HG02943 (cell line): ENCODE measurements at regions not wholly inside any gene's neighbourhood (a gene's known extent, or its start where the extent isn't known, plus 50 kb on each side); places are given as distances from the start of the nearest gene placed in this dataset.
"Not testable (repeated sequence)": the region's sequence is repeated elsewhere in the genome, so short reads cannot be mapped to it uniquely, and the experiment has no call there.

Experiments
- ATAC-seq: cut with Tn5 transposase; IDR thresholded peaks from one replicate; pipeline ENCODE4 v1.9.1; 2021; ENCODE audit warnings: mild to moderate bottlenecking, low read depth, moderate library complexity; ENCODE audit not compliant: unreplicated experiment

DNA sequence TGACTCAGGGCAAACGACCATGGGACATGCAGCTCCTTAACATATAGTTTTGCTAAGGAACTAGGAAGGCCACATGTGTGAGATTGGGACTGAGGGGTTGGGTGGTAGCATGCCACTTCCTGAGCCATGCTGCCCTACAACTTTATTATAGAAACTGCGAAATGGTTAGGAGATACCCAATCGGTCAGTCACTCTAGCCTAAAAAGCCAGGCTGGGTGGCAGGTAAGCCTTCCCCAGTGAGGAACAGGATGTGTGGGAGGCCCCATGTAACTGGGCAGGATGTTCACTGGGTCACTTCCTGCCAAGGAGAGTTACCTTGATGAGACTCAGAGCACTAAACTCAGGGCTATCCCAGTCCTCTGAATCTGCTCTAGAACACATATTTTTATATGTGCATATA, 123.5 kb downstream of the MAP3K7 start:
- no peak for ATAC-seq

DNA sequence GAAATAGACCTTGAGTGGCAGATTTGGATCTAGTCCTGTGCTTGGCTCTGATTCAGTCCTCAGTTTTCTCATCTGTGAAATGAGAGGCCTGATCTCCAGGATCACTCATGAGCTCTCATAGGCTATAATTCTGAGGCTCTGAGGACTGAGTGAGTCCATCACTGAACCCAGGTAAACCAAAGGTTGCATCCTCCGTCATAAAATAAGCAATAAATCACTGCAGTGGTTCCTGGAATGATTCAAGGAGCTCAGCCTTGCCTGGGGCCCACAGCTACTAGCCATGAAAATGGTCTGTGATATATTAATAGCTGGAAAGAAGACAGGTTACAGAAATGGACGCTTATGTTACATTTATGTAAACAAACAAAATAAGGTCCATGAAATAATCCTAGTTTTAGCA, 124.8 kb downstream of the MAP3K7 start:
- ATAC-seq, result no peak

DNA sequence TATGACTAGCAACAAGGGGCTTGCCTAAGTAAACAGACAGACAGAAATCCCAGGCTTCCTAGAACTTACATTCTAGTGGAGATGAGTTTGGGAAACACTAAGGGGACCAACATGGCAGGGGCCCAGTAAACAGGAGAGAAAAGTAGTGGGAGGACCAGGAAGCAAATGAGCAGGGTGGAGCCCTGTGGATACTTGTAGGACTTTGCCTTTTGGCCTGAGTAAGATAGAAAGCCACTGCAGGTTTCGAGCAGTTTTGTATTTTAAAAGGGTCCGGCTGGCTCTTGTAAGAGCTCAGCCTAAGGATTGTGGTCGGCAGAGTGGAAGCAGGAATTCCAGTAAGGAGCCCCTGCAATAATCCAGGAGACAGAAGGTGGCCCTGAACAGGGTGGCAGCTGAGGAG, 125.5 kb downstream of the MAP3K7 start:
- no peak for ATAC-seq

DNA sequence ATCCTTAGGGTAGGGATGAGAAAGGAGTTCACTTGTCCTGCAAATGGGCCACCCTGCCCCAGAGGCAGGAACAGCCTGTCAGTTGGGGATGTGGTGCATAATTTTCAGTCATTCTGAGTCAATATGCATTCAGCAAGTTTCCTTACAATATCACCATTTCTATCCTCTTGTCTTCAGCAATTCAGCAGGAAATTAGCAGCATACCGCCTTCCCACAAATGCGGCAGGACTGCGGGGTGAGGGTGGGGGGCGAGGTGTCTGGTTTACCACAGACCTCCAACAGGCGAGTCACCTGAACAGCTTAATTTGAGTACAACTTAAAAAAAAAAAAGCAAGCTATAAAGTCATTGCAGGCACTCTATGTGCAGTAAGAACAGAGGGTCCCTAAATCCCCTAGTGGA, 126.8 kb downstream of the MAP3K7 start:
- ATAC-seq, result no peak

DNA sequence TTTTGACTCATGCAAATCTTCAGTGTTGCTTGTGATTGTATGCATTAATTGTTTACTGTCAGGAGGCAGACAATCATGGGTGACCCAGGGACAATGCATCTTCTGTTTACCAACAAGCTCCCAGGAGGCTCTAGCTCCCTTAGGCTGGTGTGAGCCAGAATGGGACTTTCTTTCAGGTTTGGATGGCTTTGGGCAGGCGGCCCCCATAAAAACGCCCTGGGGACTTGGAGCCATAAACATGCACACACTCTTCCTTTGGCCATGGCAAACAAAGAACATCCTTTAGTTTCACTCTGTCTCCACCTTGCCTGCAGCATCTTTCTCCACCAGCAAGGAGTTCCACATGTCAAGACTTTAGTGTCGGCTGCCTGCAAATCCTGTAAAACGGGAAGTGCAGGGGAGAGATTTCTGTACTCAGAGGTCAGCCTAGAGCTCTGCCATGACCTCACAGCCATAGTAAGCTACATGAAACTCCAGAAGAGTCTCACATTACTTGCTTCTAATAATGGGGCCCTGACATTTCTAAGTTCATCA, 127.6 kb downstream of the MAP3K7 start:
- ATAC-seq, result no peak

DNA sequence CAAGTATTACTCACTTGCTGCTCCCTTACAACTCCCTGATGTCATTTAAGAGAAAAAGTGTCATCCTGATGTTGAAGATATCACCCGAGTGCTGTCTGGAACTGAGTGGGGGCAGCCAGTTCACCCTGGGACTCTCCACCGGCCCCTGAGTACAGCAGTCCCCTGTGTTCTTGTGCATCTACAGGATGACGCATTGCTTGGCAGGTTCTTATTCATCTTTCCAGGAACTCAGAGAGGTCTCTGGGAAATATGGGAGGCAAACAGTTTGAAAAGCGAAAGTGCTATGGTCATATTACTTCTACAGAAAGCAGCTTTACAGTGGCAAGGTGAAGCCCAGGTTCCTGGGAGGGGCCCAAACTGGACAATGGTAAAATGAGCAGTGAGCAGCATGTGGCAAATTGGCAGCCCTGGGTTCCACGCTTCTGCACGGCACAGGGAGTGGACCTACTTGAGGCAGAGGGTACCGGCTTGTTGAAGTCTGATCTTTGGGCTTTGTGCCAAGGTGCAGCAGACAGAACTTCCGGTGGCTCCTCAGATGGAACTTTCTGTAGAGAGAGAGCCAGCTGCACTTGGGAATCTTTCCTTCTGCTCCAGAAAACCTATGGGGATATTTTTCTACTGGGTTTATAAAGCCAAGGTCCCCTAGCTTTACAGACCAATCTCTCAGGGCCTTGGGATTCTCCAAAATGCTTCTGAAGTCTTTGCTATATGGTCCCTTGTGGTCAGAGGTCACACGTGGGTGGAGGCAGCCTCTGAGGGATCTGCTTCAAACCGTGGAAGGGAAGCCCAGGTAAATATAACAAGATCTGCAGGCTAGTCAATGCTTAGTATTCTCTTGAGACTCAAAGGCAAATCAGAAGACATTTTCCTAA, 128.3 kb downstream of the MAP3K7 start:
- no peak for ATAC-seq

DNA sequence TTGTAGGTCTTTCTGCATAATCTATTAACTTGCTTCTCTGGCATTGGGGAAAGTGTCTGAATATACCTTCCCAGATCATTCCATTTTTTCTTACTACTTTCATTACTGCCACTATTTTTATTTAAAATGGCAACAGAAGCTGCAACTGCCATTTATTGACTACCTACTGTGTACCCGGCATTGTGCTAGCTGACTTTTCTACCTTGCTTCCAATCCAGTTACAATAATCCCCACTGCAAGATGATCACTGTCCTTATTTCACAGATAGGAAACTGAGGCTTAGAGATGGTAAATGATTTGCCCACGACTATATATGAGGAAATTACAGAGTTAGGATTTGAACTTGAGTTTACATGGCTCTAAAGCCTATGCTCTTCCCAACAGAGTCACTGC, 129.0 kb downstream of the MAP3K7 start:
- no peak for ATAC-seq

DNA sequence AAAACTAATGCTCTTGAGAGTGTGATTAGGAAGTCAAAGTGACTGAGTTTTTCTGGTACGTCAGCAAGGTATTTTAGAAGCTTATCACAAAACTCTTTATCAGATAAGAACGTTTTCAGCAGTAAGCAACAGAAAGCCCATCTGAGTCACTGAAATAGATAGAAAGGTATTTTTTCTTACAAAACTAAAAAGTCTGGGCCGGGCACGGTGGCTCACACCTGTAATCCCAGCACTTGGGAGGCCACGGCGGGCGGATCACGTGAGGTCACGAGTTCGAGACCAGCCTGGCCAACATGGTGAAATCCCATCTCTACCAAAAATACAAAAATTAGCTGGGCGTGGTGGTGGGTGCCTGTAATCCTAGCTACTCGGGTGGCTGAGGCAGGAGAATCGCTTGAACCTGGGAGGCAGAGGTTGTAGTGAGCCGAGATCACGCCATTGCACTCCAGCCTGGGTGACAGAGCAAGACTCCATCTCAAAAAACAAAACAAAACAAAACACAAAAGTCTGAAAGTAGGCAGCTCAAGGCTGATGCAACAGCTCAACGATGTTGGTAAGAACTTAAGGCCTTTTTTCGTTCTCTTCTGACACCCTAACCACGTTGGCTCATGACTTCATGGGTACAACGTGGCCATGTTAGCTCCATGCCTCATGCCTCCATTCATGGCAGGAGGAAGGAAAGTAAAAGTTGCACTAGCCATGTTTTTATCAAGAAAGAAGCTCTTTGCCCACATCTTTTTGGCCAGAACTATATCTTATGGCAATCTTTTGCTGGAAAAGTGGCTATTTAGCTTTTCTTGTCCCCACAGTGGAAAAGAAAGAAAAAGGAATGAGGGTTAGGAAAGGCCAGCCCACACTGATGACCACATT, 129.6 kb downstream of the MAP3K7 start:
- ATAC-seq, result not testable (repeated sequence)

DNA sequence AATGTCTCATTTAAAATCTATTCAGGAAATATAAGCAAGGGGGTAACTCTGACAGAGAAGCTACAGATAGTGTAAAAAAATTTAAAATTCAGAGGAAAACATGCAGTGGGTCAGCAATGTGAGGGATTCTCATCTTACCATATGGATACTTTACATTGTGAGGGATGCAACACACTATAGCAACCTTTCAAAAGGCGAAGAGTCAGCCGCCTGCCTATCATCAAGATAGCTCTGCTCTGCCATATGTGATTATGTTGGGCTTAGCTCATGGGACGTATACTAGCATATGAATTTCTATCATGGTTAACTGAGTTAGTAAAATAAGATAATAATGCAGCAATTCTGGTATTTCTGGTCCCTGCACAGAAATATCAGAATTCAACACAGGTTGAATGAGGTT, 130.9 kb downstream of the MAP3K7 start:
- no peak for ATAC-seq

DNA sequence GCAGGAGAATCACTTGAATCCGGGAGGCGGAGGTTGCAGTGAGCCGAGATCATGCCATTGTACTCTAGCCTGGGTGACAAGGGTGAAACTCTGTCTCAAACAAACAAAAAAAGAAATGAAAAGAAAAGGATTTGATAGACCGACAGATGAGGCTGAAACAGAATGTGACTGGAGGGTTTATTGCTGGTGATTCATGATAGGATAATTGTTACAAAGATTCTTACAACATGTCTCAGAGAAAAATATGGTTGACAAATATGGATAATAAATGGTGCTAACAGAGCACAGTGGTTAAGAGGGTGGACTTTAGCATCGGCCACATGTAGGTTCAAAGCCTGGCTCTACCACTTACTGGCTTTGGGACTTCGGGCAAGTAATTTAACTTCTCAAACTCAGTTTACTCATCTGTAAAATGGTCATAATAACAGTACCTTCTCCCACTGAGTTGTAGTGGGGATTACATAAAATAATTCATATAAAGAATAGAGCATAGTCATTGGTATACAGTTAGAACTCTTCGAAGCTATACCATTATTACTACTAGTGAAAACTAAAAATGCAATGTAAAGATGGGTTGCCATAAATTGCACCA, 131.9 kb downstream of the MAP3K7 start:
- ATAC-seq, result no peak

DNA sequence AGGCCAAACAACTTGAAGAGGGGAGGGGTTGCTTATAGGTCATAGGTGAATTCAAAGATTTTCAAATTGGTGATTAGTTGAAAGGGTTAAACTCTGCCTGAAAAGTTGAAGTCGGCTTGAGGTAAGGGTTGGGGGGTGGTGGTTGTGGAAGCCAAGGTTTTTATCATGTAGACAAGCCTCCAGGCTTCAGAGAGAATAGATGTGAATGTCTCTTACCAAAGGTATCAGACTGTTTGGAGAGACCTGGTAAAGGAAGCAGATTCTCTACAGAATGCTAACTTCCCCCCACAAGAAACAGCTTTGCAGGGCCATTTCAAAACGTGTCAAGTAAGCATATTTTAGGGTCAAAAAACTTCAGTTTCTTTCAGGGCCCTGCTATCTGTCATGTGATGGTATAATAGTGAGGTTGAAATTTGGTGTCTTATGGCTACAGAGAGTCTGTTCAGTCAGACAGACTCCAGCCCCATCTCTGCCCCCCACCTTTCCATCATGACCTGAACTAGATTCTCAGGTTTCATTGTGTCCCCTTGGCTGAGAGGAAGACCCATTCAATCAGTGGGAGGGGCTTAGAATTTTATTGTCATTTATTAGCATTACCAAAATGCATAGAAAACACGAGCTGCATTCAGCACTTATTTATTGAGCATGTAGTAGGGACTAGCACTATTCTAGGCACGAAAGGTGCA, 136.5 kb downstream of the MAP3K7 start:
- ATAC-seq, result no peak

DNA sequence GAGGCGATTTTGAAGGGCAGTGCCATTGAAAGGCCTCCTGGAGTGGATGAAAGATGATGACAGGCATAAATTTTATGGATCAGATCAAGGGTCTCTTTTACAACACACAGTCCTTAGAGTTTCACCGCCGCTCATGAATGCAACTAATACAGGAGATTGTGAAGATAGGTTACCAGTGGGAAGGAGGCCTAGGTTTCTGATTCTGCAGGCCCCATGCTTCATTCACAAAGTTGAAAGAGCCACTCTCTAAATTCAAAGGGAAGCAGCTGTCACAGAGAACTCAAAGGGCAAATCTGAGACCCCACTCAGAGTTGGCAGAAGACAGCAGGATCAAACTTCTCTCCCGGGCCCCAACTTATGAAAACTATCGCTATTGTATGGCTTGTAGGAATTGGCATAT, 137.6 kb downstream of the MAP3K7 start:
- ATAC-seq, result no peak

DNA sequence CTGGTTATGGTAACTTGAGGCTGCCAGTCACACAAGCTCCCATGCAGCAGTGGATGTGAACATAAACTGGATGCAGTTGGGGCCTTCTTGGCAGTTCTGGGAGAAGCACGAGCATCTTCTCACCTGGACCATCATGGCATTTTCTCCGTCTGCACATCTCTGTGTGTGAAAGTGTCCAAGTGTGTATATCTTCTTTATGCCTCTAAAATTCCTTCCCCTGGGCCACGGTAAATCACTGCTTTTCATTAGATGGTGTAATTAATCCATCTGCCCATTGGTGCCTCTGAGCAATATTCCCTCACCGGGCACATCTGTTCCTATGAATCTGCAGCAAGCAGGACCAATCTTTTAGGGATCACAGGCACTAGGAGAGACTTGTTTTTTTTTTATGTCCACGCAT, 138.0 kb downstream of the MAP3K7 start:
- no peak for ATAC-seq

DNA sequence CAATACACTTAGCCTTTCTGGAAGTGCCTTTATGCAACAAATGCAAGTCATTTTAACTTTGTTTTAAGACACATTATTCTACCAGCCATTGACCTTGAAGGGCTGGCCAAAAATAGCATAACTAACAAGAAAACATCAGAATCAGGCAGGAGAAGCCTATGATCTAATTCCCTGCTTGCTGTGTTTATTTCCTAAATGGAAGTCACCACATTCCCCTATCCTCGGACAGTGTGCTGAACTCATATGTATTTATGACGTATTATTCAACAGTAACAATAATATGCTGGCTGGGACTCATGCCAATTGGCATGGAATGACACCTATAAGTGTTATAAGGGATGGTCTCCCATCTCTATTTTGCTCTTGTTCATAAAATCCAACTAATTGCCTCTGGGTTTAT, 140.7 kb downstream of the MAP3K7 start:
- no peak for ATAC-seq

DNA sequence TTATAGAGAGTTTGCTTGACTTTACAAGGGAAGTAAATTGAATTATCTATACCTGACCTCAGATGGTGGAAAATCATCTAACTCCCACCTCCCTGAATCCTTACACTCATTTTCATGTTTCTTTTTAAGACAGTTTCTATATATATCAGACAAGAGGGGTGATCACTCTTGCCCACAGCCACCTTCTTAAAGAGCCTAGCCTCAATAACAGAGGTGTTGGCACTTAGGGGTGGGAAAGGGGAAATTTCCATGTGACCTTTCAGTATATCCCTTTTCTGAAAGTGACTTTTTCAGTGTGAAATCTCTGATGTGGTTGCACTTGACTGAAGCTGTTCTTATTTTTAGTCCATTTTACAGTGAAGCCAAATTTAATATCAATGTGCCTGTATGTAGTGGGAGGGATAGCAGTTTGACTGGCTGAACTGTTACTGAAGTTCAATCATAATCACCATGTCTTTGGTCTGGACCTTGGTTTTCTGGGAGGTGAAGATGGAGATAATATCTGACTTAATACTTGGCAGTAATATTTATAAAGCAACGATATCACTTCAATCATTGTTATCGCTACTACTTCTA, 141.3 kb downstream of the MAP3K7 start:
- no peak for ATAC-seq

DNA sequence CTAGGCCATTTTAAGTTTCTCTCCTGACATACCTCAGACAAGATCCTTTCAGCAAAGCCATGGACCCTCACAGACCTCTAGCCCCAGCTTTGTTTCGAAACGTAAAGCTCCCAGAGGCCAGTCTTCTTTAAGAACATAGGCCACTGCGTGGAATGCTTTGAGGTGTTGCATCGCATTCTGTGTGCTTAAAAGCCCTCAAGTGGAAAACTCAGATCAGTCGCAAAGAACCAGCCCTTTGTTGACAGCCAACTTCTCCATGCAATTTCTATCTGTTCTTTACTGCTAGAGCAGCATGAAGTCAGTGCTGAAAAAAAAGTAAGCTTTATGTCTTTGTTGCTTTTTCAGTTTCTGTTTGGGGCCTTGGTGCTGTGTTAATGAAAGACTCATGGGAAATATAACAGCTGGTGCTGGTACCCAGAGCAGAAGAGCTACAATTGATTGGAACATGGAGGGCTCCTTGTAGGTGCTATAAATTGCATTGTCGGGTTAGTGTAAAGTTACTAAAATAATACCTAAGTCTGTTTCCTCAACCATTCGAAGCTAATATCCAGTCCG, 142.6 kb downstream of the MAP3K7 start:
- no peak for ATAC-seq

DNA sequence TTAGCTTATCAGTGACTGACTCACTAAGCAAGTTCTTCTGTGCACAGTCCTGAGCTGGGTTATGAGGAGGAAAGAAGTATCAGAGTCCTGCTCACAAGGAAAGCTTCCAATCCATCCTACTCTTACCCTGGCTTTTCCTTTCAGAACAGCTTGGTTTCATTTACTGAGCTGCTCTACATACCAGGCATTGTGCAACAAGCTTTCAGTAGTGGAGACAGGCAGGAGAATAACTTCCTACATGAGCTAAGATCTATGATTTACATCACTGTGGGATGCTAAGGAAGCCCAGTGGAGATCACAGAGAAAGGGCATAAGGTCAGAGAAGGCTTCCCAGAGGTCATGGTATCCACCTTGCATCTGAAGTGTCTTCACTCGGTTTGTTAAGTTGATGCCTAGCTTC, 144.5 kb downstream of the MAP3K7 start:
- ATAC-seq, result no peak

DNA sequence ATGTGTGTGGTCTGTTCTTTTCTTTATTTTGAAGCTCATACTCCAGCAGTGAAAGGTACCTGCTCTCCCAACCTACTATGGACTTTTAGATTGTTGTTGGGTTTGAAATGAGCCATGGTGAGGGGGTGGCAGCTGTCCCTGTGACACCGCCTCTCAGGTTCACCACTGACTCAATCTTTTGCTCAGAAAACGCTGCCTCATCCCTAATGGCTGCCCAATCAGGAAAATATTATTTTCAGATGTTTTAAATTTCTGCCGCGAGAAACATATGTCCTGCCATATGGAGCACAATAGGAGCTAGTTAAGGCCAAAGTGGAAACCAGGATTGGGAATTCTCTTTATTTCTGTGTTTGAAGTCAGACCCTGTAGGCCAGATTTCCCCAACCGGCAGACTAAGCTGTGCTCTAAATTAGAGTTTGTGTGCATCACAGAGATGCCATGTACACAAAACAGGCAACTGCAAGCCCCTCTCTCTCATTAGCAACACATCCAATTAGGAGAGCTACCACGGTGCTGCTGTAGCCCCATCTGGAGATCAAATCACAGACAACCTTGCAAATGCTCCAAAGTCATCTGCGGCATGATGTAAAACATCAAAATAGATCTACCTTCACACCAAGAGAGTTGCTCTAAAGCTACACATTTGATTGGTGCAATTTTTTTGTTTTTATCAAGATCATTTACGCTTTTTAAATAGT, 144.1 kb upstream of the BACH2 start:
- no peak for ATAC-seq

DNA sequence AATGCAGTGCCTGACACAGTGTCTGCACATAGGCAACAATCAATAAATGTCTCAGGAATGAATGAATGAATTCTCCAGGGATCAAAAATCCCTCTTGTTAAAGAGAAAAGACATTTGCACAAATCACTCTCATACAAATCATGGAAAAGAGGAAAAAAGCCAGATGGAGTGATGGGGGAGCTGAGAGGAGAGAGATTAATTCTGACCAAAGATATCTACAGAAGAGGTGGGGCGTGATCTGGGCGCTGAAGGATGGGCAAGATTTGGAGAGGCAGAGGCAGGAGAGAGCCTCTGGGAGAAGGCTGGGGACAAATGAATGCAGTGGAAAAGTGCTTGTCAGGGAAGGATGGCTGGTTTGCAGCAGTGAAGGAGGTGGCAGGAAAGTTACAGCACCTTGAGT, 142.9 kb upstream of the BACH2 start:
- ATAC-seq, result no peak
